Adrenal gland (tissue), 5 donors: ENCODE measurements at regions not wholly inside any gene's neighbourhood (a gene's known extent, or its start where the extent isn't known, plus 50 kb on each side); places are given as distances from the start of the nearest gene placed in this dataset.

ENCODE experiments used
- CTCF ChIP-seq, 6 experiments: fragments of 450-650 bp in 4 of 6; fragments of 200-600 bp in 2 of 6; sonication (generic) in 1 of 6; IDR thresholded peaks; 1 replicate in 5 of 6; 2 replicates in 1 of 6; pipeline versions ENCODE4 v1.5.1 to v1.8.0; 2016 to 2021; ENCODE audit warnings: antibody characterized with exemption in 6 of 6, mild to moderate bottlenecking in 2 of 6, moderate library complexity in 1 of 6
- POLR2A ChIP-seq, 2 donors: fragments of 450-650 bp; IDR thresholded peaks; one replicate each; pipeline ENCODE4 v1.6.1; 2017; ENCODE audit warnings: antibody characterized with exemption in 2 of 2, mild to moderate bottlenecking in 2 of 2, moderate library complexity in 1 of 2
- donor health status: DM: no; HTN: no; CAD: no.

- TF ChIP-seq CTCF (IDR thresholded peaks at IDR 0.05), result no peak
- TF ChIP-seq POLR2A (IDR thresholded peaks at IDR 0.05), result no peak
Measured at GRCh38 chr16:85979605-85980004, 80.6 kb downstream of the IRF8 start.
